ENCODE measurements at regions not wholly inside any gene's neighbourhood (a gene's known extent, or its start where the extent isn't known, plus 50 kb on each side); places are given as distances from the start of the nearest gene placed in this dataset.

DNA sequence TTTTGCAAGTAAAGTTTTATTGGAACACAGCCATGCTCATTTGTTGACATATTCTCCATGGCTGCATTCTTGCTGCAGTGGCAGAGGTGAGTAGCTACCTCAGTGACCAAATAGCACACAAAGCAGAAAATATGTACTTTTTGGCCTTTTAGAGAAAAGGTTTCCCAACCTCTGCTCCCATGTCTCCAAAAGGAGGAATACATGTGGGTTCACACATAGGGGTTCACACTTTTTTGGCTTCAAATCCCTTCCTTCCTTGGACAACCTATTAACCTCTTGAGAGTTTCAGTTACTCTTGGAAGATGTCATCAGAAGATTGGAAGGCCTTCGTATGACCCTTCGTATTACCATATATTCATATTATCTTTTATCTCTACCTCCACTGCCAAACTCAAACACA is 285.1 kb upstream of the TUT7 start:
- H3K9me3 ChIP-seq = no peaks in the 10 kb centered on the region
- no peaks in the 10 kb centered on the region for H3K36me3 ChIP-seq (ENCODE audit: insufficient read depth in 1 of 2, low read depth in 1 of 2)
- TF ChIP-seq, protein P1, sequence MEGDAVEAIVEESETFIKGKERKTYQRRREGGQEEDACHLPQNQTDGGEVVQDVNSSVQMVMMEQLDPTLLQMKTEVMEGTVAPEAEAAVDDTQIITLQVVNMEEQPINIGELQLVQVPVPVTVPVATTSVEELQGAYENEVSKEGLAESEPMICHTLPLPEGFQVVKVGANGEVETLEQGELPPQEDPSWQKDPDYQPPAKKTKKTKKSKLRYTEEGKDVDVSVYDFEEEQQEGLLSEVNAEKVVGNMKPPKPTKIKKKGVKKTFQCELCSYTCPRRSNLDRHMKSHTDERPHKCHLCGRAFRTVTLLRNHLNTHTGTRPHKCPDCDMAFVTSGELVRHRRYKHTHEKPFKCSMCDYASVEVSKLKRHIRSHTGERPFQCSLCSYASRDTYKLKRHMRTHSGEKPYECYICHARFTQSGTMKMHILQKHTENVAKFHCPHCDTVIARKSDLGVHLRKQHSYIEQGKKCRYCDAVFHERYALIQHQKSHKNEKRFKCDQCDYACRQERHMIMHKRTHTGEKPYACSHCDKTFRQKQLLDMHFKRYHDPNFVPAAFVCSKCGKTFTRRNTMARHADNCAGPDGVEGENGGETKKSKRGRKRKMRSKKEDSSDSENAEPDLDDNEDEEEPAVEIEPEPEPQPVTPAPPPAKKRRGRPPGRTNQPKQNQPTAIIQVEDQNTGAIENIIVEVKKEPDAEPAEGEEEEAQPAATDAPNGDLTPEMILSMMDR (IDR thresholded peaks at IDR 0.05) = no peak
- DNase-seq (no peak), ATAC-seq (no peak)
- H3K4me1 ChIP-seq = no peaks in the 10 kb centered on the region
- H3K4me3 ChIP-seq = no peak overlapping the region
- H3K27me3 ChIP-seq (ENCODE audit: insufficient read depth in 3 of 3, low read length in 2 of 3) = peaks cover 0 to 3% (median 0%) of the 10 kb centered on the region in 3 donors
- intact Hi-C loops (cut with DNase I) = no loop called here
- WGBS, 3 donors = 94 to 98% (median 97%) methylated on average over 2 of the region's 2 CpGs
- no peak overlapping the region for H3K27ac ChIP-seq

DNA sequence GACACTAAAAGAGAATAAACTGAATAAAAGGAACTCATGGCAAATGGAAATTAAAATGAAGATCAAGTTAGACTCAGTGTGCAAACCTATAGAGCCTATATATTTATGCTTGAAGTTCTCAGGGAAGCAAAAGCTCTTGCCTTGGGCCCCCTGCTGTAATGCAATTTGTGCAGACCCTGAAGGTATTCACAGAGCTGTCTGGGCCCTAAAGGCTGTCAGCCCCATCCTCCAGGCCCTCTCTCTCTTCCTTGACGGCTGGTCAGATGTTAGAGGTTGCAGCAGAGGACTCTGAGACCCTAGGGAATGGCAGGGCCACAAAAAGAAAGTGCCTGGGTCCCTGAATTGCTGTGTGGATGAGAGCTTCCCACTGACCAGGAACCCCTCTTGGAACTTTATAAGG is 283.9 kb upstream of the TUT7 start:
- Histone ChIP-seq H3K27ac (no peak overlapping the region), H3K36me3 (ENCODE audit: insufficient read depth in 1 of 2, low read depth in 1 of 2) (no peaks in the 10 kb centered on the region), H3K9me3 (no peaks in the 10 kb centered on the region), H3K4me1 (no peaks in the 10 kb centered on the region), H3K4me3 (no peak overlapping the region), H3K27me3 (ENCODE audit: insufficient read depth in 3 of 3, low read length in 2 of 3) (peaks cover 0 to 3% (median 0%) of the 10 kb centered on the region in 3 donors)
- DNase-seq (no peak), ATAC-seq (no peak)
- intact Hi-C loops (cut with DNase I) = no loop called here
- WGBS, 3 donors = 94 to 100% (median 100%) methylated on average over 1 of the region's 1 CpG
- TF ChIP-seq, protein P1 (IDR thresholded peaks at IDR 0.05) = no peak

DNA sequence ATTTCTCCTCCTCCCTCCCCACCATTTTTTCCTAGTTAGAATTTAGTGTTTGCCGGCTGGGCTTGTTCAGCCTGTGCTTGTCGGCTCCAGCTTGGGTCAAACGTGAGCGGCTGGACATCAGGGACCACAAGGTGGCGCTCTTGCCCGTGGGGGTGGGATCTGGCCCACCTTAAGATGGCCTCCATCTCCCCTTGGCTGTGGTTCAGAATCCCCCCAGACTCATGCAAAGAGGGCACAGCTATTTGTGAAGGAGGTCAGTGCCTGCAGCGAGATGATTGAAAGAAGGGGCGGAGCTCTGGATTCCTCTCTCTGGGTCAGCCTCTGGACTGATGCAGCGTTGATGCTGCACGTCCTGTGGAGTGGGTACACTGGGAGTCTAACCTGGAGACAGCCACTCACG is 283.3 kb upstream of the TUT7 start:
- no peak overlapping the region for H3K4me3 ChIP-seq
- 53 to 62% (median 58%) methylated on average over 11 of the region's 11 CpGs for WGBS, 3 donors
- H3K4me1 ChIP-seq = no peaks in the 10 kb centered on the region
- TF ChIP-seq, protein P1 (IDR thresholded peaks at IDR 0.05) = peak; percentile 12
- H3K36me3 ChIP-seq (ENCODE audit: insufficient read depth in 1 of 2, low read depth in 1 of 2) = no peaks in the 10 kb centered on the region
- peak in 1 of 4 donors; percentile 43 for ATAC-seq
- H3K27me3 ChIP-seq (ENCODE audit: insufficient read depth in 3 of 3, low read length in 2 of 3) = peaks cover 0 to 3% (median 0%) of the 10 kb centered on the region in 3 donors
- no peak overlapping the region for H3K27ac ChIP-seq
- no peaks in the 10 kb centered on the region for H3K9me3 ChIP-seq
- peak in 1 of 2 donors; percentile 54 for DNase-seq
- intact Hi-C loops (cut with DNase I) = no loop called here

DNA sequence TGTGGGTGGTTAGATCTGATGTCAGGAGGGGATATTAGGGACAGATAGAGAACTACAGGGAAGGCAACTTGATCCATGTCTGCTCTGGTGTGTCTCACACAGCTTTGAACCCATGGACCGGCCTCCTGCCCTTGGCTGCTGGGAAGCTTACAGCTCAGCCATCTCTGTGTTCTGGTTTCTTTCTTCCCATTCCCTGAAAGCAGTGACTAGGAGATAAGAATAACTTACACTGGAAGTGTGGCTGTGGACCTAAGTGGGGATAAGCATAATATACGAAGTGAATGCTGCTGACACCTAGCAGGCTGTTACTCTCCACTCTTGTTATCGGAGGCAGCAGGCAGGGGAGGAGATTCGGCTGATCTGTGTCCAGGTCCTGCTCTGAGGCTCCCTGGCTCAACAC is 282.3 kb upstream of the TUT7 start:
- no peaks in the 10 kb centered on the region for H3K36me3 ChIP-seq (ENCODE audit: insufficient read depth in 1 of 2, low read depth in 1 of 2)
- peaks cover 0 to 3% (median 0%) of the 10 kb centered on the region in 3 donors for H3K27me3 ChIP-seq (ENCODE audit: insufficient read depth in 3 of 3, low read length in 2 of 3)
- H3K4me1 ChIP-seq = no peaks in the 10 kb centered on the region
- WGBS, 3 donors = 74 to 76% (median 75%) methylated on average over 4 of the region's 4 CpGs
- no peak overlapping the region for H3K27ac ChIP-seq
- TF ChIP-seq, protein P1 (IDR thresholded peaks at IDR 0.05) = no peak
- no peak for DNase-seq
- ATAC-seq = no peak
- intact Hi-C loops (cut with DNase I) = no loop called here
- no peaks in the 10 kb centered on the region for H3K9me3 ChIP-seq
- H3K4me3 ChIP-seq = no peak overlapping the region

DNA sequence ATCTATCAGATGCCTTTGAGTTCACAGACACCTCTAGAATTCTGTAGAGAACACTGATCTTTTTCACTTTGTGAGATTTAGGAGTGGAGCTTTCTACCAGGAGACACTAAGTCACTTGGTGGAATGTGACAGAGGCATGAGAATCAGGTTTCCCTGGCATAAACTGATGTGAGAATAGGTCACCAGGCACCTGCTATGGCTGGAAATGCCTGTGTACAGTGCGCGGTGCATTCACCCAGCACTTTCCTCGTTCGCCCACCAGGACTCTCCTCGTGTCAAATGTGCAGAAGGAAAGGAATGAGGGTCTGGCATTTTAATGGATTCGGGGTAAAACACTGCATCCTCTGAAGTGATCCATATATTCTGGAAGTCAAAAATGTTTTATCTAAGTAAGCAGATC is 281.8 kb upstream of the TUT7 start:
- Histone ChIP-seq H3K36me3 (ENCODE audit: insufficient read depth in 1 of 2, low read depth in 1 of 2) (no peaks in the 10 kb centered on the region), H3K9me3 (no peaks in the 10 kb centered on the region), H3K4me1 (no peaks in the 10 kb centered on the region), H3K27ac (no peak overlapping the region), H3K4me3 (no peak overlapping the region), H3K27me3 (ENCODE audit: insufficient read depth in 3 of 3, low read length in 2 of 3) (peaks cover 0 to 3% (median 0%) of the 10 kb centered on the region in 3 donors)
- intact Hi-C loops (cut with DNase I) = no loop called here
- TF ChIP-seq, protein P1 (IDR thresholded peaks at IDR 0.05) = no peak
- DNase-seq (no peak), ATAC-seq (no peak)
- 55 to 60% (median 60%) methylated on average over 6 of the region's 6 CpGs for WGBS, 3 donors
